ENCODE measurements at regions not wholly inside any gene's neighbourhood (a gene's known extent, or its start where the extent isn't known, plus 50 kb on each side); places are given as distances from the start of the nearest gene placed in this dataset.

DNA sequence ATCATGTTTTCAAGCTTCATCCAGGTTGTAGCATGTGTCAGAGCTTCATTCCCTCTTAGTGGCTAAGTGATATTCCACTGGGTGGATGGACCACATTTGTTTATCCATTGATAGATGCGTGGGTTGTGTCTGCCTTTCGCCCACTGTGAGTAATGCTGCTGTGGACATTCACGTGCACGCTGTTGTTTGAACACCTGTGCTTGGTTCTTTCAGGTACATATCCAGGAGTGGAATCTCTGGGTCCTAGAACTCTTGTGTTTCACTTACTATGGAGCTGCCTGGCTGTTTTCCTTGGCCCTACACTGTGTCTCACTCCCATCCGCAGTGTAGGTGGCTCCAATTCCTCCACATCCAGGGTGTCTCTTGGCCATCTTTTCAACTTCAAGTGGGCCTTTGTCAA is 224.2 kb downstream of the C16orf95 start:
- Histone ChIP-seq H3K9me3 (no peaks in the 10 kb centered on the region), H3K27ac (no peak overlapping the region), H3K27me3 (peaks cover 0 to 16% (median 3%) of the 10 kb centered on the region in 9 donors), H3K4me1 (no peaks in the 10 kb centered on the region), H3K36me3 (no peaks in the 10 kb centered on the region), H3K4me3 (no peak overlapping the region)
- 92 to 95% (median 93%) methylated on average over 5 of the region's 5 CpGs for WGBS, 4 donors
- TF ChIP-seq POLR2A (IDR thresholded peaks at IDR 0.05), result no peak
- TF ChIP-seq, protein P1, sequence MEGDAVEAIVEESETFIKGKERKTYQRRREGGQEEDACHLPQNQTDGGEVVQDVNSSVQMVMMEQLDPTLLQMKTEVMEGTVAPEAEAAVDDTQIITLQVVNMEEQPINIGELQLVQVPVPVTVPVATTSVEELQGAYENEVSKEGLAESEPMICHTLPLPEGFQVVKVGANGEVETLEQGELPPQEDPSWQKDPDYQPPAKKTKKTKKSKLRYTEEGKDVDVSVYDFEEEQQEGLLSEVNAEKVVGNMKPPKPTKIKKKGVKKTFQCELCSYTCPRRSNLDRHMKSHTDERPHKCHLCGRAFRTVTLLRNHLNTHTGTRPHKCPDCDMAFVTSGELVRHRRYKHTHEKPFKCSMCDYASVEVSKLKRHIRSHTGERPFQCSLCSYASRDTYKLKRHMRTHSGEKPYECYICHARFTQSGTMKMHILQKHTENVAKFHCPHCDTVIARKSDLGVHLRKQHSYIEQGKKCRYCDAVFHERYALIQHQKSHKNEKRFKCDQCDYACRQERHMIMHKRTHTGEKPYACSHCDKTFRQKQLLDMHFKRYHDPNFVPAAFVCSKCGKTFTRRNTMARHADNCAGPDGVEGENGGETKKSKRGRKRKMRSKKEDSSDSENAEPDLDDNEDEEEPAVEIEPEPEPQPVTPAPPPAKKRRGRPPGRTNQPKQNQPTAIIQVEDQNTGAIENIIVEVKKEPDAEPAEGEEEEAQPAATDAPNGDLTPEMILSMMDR (IDR thresholded peaks at IDR 0.05), result no peak
- DNase-seq (no peak), ATAC-seq (no peak)
- intact Hi-C loops (cut with DNase I), result no loop called here

DNA sequence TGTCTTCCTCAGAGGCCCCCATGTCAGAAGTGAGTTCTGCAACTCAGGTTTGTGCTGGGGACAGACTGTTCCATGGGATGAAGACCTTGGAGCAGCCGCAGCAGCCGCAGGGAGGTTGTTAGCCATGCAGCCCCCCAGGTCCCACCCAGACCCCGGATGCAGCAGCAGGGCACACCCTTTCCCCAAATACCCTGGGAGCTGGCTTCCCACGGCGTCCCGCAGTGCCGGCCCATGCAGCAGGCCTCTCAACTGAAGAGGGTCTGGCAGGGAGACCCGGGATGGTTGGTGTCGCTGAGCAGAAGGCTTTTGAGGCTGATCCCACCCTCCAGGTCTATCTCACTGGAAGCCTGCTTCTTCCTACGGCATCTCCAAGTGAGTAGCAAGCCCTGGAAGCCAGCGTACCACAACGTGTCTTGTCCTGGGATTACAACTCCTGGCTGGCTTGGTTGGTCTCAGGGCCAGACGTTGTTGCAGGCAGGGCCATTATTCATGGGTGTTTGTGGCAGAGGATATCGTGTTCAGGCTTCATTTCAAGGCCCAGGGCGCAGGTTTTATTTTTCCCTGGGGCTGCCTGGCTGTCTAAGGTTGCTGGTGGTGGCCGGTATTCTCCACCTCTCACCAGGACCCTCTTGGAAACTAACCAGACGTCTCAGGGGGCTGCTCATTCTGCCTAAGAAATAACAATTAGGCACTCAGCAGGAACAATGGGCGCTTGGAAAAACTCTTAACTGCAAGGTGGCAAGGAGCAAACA is 223.2 kb downstream of the C16orf95 start:
- intact Hi-C loops (cut with DNase I), result no loop called here
- Histone ChIP-seq H3K27me3 (peaks cover 0 to 26% (median 3%) of the 10 kb centered on the region in 9 donors), H3K36me3 (no peaks in the 10 kb centered on the region), H3K4me1 (no peaks in the 10 kb centered on the region), H3K9me3 (no peaks in the 10 kb centered on the region), H3K4me3 (no peak overlapping the region), H3K27ac (no peak overlapping the region)
- WGBS, 4 donors, result 72 to 76% (median 75%) methylated on average over 18 of the region's 18 CpGs
- no peak for ATAC-seq
- no peak for DNase-seq
- TF ChIP-seq POLR2A (IDR thresholded peaks at IDR 0.05), result no peak
- TF ChIP-seq, protein P1 (IDR thresholded peaks at IDR 0.05), result no peak

DNA sequence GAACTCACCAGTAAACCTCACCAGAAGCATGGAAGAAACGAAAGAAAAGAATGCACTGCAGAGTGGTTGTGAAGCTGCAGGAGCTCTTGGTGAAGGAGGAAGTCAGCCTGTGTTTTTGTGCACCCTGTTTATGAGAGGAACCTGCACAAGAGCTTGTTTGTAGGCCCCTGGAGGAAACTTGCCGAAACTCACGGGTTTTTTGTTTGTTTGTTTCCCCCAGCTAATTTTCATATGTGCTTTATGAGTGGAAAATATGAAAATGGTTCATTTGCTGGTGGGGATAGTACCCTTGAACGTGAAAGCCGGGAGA is 222.7 kb downstream of the C16orf95 start:
- no peak for DNase-seq
- Histone ChIP-seq H3K36me3 (no peaks in the 10 kb centered on the region), H3K9me3 (no peaks in the 10 kb centered on the region), H3K27ac (no peak overlapping the region), H3K27me3 (peaks cover 0 to 30% (median 3%) of the 10 kb centered on the region in 9 donors), H3K4me3 (no peak overlapping the region), H3K4me1 (no peaks in the 10 kb centered on the region)
- intact Hi-C loops (cut with DNase I), result no loop called here
- TF ChIP-seq POLR2A (IDR thresholded peaks at IDR 0.05), result no peak
- TF ChIP-seq, protein P1 (IDR thresholded peaks at IDR 0.05), result no peak
- 76 to 84% (median 78%) methylated on average over 5 of the region's 5 CpGs for WGBS, 4 donors
- no peak for ATAC-seq

DNA sequence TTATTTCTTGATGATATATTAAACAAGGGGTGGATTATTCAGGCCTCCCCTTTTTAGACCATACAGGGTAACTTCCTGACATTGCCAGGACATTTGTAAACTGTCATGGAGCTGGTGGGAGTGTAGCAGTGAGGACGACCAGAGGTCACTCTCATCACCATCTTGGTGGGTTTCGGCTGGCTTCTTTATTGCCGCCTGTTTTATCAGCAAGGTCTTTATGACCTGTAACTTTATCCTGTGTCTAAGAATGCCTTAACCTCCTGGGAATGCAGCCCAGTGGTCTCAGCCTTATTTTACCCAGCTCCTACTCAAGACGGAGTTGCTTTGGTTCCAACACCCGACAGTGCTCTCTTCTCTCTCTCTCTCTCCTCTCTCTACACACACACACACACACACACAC is 221.9 kb downstream of the C16orf95 start:
- ATAC-seq, result no peak
- H3K27me3 ChIP-seq, result peaks cover 0 to 30% (median 3%) of the 10 kb centered on the region in 9 donors
- no peaks in the 10 kb centered on the region for H3K36me3 ChIP-seq
- intact Hi-C loops (cut with DNase I), result no loop called here
- no peak overlapping the region for H3K27ac ChIP-seq
- no peak for DNase-seq
- no peak overlapping the region for H3K4me3 ChIP-seq
- no peaks in the 10 kb centered on the region for H3K9me3 ChIP-seq
- WGBS, 4 donors, result 74 to 80% (median 78%) methylated on average over 5 of the region's 5 CpGs
- H3K4me1 ChIP-seq, result no peaks in the 10 kb centered on the region
- no peak for TF ChIP-seq POLR2A (IDR thresholded peaks at IDR 0.05)
- TF ChIP-seq, protein P1 (IDR thresholded peaks at IDR 0.05), result no peak

All from heart left ventricle (tissue), 16 donors.